ENCODE measurements at regions not wholly inside any gene's neighbourhood (a gene's known extent, or its start where the extent isn't known, plus 50 kb on each side); places are given as distances from the start of the nearest gene placed in this dataset.

- no peak for DNase-seq (ENCODE audit: low spot score)
These were observed 118.9 kb downstream of the IRS1 start for GRCh38 chr2:226680719-226681118.

- no peak for DNase-seq (ENCODE audit: low spot score)
These were observed 120.1 kb downstream of the IRS1 start for GRCh38 chr2:226679389-226680065.

- DNase-seq (ENCODE audit: low spot score), result no peak
These were observed 121.2 kb downstream of the IRS1 start for GRCh38 chr2:226678422-226678821.

- no peak for DNase-seq (ENCODE audit: low spot score)
These were observed 122.5 kb downstream of the IRS1 start for GRCh38 chr2:226677080-226677479.

- DNase-seq (ENCODE audit: low spot score), result no peak
These were observed 123.0 kb downstream of the IRS1 start for GRCh38 chr2:226676618-226677017.

- DNase-seq (ENCODE audit: low spot score), result no peak
These were observed 125.5 kb downstream of the IRS1 start for GRCh38 chr2:226674123-226674522.

GRCh38 chr2:226673314-226673723 lies 126.3 kb downstream of the IRS1 start:
- peak; percentile 52 for DNase-seq (ENCODE audit: low spot score)

GRCh38 chr2:226671141-226671676 lies 128.4 kb downstream of the IRS1 start:
- no peak for DNase-seq (ENCODE audit: low spot score)

GRCh38 chr2:226669905-226670304 lies 129.7 kb downstream of the IRS1 start:
- DNase-seq (ENCODE audit: low spot score), result no peak

GRCh38 chr2:226669249-226669648 lies 130.4 kb downstream of the IRS1 start:
- DNase-seq (ENCODE audit: low spot score), result no peak

- no peak for DNase-seq (ENCODE audit: low spot score)
These were observed 131.9 kb downstream of the IRS1 start for GRCh38 chr2:226667736-226668135.

GRCh38 chr2:226665306-226665831 lies 134.3 kb downstream of the IRS1 start:
- no peak for DNase-seq (ENCODE audit: low spot score)

GRCh38 chr2:226664661-226665060 lies 135.0 kb downstream of the IRS1 start:
- DNase-seq (ENCODE audit: low spot score), result no peak

GRCh38 chr2:226664140-226664539 lies 135.5 kb downstream of the IRS1 start:
- no peak for DNase-seq (ENCODE audit: low spot score)

- DNase-seq (ENCODE audit: low spot score), result no peak
These were observed 137.7 kb downstream of the IRS1 start for GRCh38 chr2:226661789-226662545.

GRCh38 chr2:226660526-226660925 lies 139.1 kb downstream of the IRS1 start:
- DNase-seq (ENCODE audit: low spot score), result peak; percentile 73

GRCh38 chr2:226660124-226660523 lies 139.5 kb downstream of the IRS1 start:
- DNase-seq (ENCODE audit: low spot score), result no peak

GRCh38 chr2:226659410-226659809 lies 140.2 kb downstream of the IRS1 start:
- DNase-seq (ENCODE audit: low spot score), result no peak

- DNase-seq (ENCODE audit: low spot score), result no peak
These were observed 141.1 kb downstream of the IRS1 start for GRCh38 chr2:226658555-226658954.

GRCh38 chr2:226657340-226658053 lies 142.1 kb downstream of the IRS1 start:
- DNase-seq (ENCODE audit: low spot score), result no peak

- no peak for DNase-seq (ENCODE audit: low spot score)
These were observed 143.3 kb downstream of the IRS1 start for GRCh38 chr2:226656367-226656766.

- DNase-seq (ENCODE audit: low spot score), result no peak
These were observed 143.7 kb downstream of the IRS1 start for GRCh38 chr2:226655871-226656270.

Measured in ureter (tissue), 1 donor.